GDM1 (cell line): ENCODE measurements at regions not wholly inside any gene's neighbourhood (a gene's known extent, or its start where the extent isn't known, plus 50 kb on each side); places are given as distances from the start of the nearest gene placed in this dataset.
"Not testable (repeated sequence)": the region's sequence is repeated elsewhere in the genome, so short reads cannot be mapped to it uniquely, and the experiment has no call there.

Source experiments
- DNase-seq: peaks from one replicate; lab custom pipeline; 2025; lab: John Stamatoyannopoulos, UW

GRCh38 chr13:54267253-54267668 lies 1238.6 kb downstream of the OLFM4 start:
- not testable (repeated sequence) for DNase-seq

- DNase-seq: not testable (repeated sequence)
Measured at GRCh38 chr13:54268013-54268695, 1239.5 kb downstream of the OLFM4 start.

DNA sequence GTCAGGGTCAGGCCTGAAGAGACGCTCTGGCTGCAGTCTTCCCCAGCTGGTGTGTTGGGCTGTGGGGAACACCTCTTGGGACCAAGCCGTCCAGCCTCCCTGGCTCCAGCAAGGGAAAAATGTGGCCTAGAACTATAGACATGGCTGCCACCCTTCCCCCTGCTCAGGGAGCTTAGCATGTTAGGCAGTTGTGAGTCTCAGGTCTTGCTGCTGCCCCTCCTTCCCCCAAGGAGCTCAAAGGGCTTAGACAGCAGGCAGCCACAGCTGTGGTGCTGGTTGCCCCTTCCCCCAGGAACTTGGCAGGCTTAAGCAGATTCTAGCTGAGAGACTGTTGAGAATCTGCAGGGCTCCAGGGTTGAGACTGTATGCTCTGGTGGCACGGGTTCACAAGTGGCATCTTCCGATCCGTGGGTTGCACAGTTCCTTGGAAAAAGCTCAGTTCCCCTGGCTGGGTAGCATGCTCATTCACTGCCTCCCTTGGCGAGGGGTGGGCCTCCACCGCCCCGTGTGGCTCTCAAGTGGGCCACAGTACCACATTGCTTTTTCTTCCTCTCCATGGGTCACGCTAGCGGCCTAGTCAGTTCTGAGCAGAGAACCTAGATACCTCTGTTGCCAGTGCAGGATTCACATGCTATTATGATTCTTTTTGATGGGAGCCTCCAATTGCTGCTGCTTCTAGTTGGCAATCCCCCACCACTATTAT lies 1258.6 kb downstream of the OLFM4 start:
- DNase-seq: no peak

DNA sequence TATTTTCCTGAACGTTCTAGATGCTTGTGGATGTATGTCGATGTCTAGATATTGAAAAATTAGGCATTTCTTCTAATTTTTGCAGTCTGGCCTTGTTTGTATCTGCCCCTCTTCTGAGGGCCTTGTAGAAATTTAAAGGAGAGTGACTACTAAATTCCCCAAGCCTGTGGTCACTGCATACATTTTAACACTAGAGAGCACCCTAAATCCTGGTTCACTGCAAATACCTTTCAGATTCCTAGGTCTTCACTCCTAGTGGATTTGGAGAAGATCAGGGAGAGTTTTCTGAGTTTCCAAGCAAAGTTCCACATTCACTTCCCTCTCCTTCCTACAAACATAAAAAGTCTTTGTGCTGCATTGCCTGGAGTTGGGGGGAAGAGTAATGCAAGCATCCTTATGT lies 1272.5 kb downstream of the OLFM4 start:
- DNase-seq: no peak

GRCh38 chr13:54305377-54305776 lies 1276.8 kb downstream of the OLFM4 start:
- DNase-seq: no peak

DNA sequence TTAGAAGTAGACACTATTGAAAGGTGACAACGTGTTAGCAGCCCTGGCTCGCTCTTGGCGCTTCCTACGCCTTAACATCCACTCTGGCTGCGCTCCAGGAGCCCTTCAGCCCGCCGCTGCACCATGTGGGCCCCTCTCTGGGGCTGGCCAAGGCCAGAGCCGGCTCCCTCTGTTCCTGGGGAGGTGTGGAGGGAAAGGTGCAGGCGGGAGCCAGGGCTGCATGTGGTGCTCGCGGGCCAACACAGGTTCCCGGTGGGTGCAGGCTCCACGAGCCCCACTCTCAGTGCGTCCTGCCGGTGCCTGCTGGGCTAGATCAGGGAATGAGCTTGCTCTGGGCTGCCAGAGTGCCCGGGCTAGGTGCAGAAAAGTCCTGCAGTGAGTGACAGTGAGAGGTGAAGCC lies 1284.3 kb downstream of the OLFM4 start:
- no peak for DNase-seq

GRCh38 chr13:54317722-54318121 lies 1289.1 kb downstream of the OLFM4 start:
- DNase-seq: no peak

DNA sequence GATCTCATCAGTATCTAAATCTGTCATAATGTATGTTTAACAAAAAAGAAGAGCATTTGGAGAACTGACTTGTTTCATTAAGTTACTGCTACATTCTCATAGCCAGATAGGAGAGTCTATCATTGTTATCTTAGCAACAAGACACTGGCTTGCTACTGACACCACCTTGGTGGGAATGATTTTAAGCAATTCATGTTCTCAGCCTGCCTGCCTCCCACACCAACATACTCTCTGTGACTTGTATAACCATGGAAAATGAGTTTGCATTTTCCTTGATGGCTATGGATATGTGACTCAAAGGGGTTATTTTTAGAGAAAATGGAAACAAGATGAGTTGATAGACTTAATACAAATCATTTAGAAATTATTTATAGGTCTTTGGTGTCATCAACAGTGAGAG lies 1308.9 kb downstream of the OLFM4 start:
- no peak for DNase-seq

DNA sequence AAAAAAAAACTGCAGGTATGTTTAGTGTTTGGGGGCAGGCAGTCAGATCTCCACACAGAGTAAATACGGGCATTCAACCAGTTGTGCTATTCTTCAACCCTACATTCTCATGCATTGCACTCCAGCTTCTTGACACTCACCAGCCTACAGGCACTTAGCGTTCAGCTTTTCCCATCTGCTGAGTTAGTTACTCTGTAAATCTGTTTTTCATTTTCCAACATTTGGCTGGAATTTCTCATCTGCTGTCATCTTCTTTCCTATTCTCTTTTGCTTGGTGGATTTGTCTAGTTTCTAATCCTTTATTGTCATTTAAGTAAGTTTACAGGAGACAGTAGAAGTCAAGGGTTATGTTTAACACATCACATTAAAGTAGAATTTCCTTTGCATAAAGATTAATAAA lies 1318.9 kb downstream of the OLFM4 start:
- DNase-seq: no peak

- no peak for DNase-seq
Measured at GRCh38 chr13:54356209-54356608, 1327.6 kb downstream of the OLFM4 start.

- DNase-seq: no peak
Measured at GRCh38 chr13:54356849-54357248, 1328.2 kb downstream of the OLFM4 start.

DNA sequence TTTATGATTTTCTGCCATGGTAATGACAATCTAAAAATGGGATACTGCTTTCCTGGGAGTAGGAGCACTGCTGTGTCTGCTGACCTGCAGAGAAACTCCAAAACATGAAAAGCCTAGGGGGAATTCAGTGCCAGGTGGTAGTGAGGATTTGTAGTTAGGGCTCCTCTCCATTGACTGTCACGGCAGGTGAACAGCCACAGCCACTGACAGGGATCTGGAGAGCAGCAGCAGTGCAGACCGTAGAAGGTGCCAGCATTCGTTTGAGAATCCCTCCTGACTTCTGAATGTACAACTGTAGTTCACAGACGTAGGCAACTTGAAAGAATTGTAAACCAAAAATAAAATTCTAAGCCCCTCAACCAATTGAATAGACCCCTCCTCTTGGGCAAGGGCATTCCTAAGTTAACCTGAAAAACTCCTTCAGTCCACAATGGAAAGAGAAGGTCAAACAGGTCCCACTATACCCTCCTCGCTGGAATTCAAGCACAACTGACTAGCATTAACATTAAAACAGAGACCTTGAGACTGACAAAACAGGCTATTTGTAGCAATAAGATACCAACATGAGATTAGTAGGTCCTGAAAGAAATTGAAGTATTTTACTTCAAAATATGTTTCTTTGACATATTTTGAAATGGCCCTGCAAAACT lies 1328.8 kb downstream of the OLFM4 start:
- DNase-seq: no peak

DNA sequence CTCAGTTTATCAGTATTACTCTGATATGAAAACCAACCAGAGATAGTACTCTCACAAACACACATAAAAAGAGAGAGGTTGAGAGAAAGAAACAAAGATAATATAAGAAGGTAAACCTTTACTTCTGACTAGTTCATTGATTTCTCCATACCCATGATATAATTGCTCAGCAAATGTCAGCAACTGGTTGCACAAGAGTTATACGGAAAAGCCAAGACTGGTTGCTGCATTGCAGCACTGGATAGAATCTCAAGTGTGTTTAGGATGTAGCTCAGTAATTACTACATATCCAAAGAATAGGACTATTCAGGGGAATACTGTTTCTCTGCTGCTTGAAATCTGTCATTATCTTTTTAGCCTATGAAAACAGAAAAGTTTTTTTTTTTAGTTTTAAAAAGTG lies 1332.8 kb downstream of the OLFM4 start:
- no peak for DNase-seq

GRCh38 chr13:54366728-54367127 lies 1338.1 kb downstream of the OLFM4 start:
- DNase-seq: no peak

DNA sequence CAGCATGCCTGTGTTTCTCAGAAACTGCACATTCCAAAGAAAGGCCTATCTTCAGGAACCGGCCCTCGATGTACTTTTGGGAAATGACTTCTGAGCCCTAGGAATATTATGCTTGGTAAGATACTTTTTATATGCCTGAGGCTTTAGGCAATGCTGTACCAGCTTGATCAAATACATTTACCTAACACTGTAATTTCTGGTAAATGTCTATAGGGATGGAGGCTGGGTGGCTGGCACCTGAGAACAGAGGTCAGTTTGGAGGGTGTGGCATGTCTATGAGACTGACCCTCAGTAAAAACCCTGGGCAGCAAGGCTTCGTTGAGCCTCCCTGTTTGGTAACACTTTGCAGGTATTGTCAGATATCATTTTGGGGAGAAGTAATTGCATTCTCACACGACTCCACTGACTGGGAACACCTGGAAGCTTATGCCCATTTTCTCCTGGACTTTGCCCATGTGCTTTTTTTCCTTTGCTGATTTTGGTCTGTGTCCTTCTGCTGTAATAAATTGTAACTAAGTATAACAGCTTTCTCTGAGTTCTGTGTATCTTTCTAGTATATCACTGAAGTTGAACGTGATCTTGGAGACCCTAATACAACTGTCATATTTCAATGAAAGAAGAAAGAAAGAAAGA lies 1339.1 kb downstream of the OLFM4 start:
- DNase-seq: no peak

DNA sequence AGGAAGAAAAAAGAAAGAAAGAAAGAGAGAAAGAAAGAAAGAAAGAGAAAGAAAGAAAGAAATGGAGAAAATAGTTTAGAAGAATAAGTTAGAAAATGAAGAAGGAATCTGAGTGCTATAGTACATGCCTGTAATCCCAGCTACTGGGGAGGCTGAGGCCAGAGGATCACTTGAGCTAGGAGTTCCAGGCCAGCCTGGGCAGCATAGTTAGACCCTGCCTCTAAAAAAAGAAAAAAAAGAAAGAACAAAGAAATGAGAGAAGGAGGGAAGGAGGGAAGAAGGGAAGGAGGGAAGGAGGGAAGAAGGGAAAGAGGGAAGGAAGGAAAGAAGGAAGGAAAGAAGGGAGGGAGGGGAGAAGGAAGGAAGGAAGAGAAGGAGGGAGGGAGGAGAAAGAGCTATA lies 1339.8 kb downstream of the OLFM4 start:
- DNase-seq: no peak

- no peak for DNase-seq
Measured at GRCh38 chr13:54373211-54373610, 1344.6 kb downstream of the OLFM4 start.

DNA sequence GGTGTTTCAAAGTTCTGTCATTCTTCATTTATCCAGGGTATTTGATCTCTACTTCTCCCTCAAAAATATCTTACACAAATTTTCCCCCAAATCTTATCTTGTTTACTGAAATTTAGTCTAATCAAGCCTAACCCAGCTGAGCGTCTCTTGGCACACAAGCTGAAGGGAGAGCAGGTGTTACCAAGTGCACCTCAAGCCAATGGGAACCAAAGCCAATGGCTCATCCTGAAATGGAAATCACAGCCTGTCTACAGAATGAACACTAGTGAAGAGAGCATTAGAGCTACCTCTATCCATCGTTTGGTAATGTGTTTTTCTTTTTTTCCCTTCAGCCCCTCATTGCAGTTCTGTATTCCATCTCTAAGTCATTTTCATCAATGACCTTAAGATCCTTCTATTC lies 1350.8 kb downstream of the OLFM4 start:
- no peak for DNase-seq

- no peak for DNase-seq
Measured at GRCh38 chr13:54383604-54384003, 1355.0 kb downstream of the OLFM4 start.

DNA sequence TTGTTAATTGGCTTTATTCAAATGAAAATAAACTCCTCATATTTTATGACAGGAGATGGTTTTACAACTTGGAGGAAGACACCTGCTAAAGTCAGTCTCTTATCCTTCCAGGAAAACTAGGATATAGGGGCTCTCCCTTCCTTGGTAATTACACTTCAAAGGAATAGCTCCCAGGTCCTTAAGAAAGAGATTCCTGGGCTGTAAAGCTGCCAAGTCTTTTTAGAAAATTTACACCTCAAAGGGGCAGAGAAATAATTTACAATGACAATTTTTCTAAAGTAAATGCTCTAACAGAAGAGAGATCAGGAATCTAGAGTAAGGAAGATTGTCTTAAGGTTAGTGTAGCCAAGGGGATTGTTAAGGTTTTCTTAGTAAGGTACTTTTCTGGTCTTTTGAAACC lies 1359.0 kb downstream of the OLFM4 start:
- DNase-seq: no peak

DNA sequence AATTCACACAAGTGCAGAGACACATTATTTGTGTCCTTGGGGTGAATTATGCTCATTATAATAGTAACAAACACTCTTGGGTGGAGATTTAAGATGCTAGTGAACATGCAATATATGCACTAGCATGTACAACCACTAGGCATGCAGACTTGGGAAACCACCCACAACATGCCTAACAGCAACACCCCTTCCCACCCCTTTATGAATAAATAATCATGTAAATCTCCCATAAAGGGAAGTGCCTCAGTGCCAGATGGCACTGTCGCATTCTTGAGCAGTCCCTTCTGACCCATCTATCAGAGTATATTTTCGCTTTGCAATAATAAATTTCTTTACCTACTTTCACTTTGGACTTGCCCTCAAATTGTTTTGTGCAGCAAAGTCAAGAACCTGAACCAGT lies 1362.2 kb downstream of the OLFM4 start:
- no peak for DNase-seq

DNA sequence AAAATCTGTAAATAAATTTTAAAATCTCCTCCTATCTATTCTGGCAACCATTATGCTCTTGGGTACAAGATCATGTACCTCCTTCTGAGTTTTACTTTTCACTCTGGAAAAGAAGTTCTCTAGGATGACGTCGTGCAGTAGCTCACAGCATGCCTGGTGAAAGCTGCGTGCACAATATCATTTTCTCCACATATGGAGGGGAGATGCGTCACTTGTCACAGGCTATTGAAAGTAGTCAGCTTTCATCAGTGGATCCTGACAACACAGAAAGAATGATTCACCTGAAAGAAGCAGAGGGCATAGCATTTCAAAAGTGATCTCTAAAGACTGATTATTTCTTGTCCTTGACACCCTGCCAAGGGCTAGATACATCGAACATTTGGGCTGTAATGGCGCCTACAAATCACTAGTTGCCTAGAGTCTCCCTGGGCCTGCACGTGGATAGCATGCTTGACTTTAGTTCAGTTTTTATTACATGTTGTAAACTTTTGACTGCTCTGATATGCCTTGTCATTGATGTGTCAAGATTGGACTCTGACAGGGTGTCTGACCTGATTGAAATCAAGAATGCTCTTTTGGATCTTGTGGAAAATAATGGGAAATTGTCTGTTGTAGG lies 1365.6 kb downstream of the OLFM4 start:
- DNase-seq: no peak
